Endothelial cell of umbilical vein (primary cell): ENCODE measurements at regions not wholly inside any gene's neighbourhood (a gene's known extent, or its start where the extent isn't known, plus 50 kb on each side); places are given as distances from the start of the nearest gene placed in this dataset.

Experiments
- FOS ChIP-seq: IDR thresholded peaks from 2 replicates; pipeline ENCODE4 v1.6.1; 2011; ENCODE audit warnings: mild to moderate bottlenecking, low read length, moderate library complexity, borderline replicate concordance; ENCODE audit not compliant: insufficient read depth
- JUN ChIP-seq: IDR thresholded peaks from 2 replicates; pipeline ENCODE4 v1.6.1; 2011; ENCODE audit warnings: borderline replicate concordance, low read depth; ENCODE audit not compliant: insufficient read length, insufficient read depth
- MYC ChIP-seq: IDR thresholded peaks from one replicate; pipeline ENCODE4 v1.6.1; 2011; ENCODE audit warnings: mild to moderate bottlenecking, low read depth, low read length
- POLR2A ChIP-seq: IDR thresholded peaks from 2 replicates; pipeline ENCODE4 v1.6.1; 2012; ENCODE audit warnings: low read depth, mild to moderate bottlenecking, control low read depth, low read length
- TF ChIP-seq, protein P1 (sequence below), 2 donors: IDR thresholded peaks; 1 replicate in 1 of 2; 2 replicates in 1 of 2; pipeline ENCODE4 v1.5.1; 2011; ENCODE audit warnings: low read length in 2 of 2, mild to moderate bottlenecking in 2 of 2, moderate library complexity in 2 of 2, control low read depth in 1 of 2, inconsistent platforms in 1 of 2, low read depth in 1 of 2; ENCODE audit not compliant: insufficient read depth in 1 of 2; ENCODE audit errors: extremely low read depth in 1 of 2

GRCh38 chr4:180617196-180617595 lies 1626.0 kb upstream of the TENM3 start:
- no peak for TF ChIP-seq MYC
- TF ChIP-seq, protein P1, sequence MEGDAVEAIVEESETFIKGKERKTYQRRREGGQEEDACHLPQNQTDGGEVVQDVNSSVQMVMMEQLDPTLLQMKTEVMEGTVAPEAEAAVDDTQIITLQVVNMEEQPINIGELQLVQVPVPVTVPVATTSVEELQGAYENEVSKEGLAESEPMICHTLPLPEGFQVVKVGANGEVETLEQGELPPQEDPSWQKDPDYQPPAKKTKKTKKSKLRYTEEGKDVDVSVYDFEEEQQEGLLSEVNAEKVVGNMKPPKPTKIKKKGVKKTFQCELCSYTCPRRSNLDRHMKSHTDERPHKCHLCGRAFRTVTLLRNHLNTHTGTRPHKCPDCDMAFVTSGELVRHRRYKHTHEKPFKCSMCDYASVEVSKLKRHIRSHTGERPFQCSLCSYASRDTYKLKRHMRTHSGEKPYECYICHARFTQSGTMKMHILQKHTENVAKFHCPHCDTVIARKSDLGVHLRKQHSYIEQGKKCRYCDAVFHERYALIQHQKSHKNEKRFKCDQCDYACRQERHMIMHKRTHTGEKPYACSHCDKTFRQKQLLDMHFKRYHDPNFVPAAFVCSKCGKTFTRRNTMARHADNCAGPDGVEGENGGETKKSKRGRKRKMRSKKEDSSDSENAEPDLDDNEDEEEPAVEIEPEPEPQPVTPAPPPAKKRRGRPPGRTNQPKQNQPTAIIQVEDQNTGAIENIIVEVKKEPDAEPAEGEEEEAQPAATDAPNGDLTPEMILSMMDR (IDR thresholded peaks at IDR 0.05; ENCODE audit: extremely low read depth in 1 of 2, insufficient read depth in 1 of 2, low read depth in 1 of 2, low read length in 2 of 2) = no peak
- no peak for TF ChIP-seq JUN
- TF ChIP-seq POLR2A = no peak
- TF ChIP-seq FOS = no peak
